ENCODE measurements at regions not wholly inside any gene's neighbourhood (a gene's known extent, or its start where the extent isn't known, plus 50 kb on each side); places are given as distances from the start of the nearest gene placed in this dataset.

- no peak for TF ChIP-seq EHMT2 (IDR thresholded peaks at IDR 0.05; ENCODE audit: low read depth)
- TF ChIP-seq CTCF (IDR thresholded peaks at IDR 0.05) = no peak
- TF ChIP-seq REST (IDR thresholded peaks at IDR 0.05) = no peak
Observed at GRCh38 chr6:113756290-113756665, 100.9 kb upstream of the MARCKS start.

Measured in A549 (cell line).